Fibroblast of skin of right quadriceps (primary cell): ENCODE measurements at regions not wholly inside any gene's neighbourhood (a gene's known extent, or its start where the extent isn't known, plus 50 kb on each side); places are given as distances from the start of the nearest gene placed in this dataset.
"Not testable (repeated sequence)": the region's sequence is repeated elsewhere in the genome, so short reads cannot be mapped to it uniquely, and the experiment has no call there.

Experiments used
- DNase-seq: peaks from one replicate; pipeline ENCODE4 v3.0.0-alpha.2; 2013

DNA sequence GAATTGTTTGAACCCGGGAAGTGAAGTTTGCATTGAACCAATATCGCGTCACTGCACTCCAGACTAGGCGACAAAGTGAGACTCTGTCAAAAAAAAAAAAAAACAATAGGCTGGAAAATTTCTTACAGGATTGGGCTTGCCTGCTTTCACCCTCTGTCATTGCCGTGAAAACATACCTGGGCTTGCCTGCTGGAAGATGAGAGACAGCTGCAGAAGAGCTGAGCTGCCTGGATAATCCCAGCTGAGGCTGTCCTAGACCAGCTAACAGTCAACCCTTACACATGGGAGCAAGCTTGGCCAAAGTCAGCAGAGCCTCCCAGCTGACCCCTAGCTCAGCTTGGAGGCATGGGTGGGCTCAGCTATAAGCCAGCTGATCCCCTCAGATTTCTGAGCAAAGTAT lies 306.2 kb downstream of the CCSER2 start:
- DNase-seq, result no peak

DNA sequence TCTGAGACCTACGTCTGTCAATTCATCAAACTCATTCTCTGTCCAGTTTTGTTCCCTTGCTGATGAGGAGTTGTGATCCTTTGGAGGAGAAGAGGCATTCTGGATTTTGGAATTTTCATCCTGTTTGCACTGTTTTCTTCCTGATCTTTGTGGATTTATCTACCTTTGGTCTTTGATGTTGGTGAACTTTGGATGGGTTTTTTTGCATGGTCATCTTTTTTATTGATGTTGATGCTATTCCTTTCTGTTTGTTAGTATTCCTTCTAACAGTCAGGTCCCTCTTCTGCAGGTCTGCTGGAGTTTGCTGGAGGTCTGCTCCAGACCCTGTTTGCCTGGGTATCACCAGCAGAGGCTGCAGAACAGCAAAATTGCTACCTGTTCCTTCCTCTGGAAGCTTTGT lies 322.2 kb downstream of the CCSER2 start:
- DNase-seq, result not testable (repeated sequence)

DNA sequence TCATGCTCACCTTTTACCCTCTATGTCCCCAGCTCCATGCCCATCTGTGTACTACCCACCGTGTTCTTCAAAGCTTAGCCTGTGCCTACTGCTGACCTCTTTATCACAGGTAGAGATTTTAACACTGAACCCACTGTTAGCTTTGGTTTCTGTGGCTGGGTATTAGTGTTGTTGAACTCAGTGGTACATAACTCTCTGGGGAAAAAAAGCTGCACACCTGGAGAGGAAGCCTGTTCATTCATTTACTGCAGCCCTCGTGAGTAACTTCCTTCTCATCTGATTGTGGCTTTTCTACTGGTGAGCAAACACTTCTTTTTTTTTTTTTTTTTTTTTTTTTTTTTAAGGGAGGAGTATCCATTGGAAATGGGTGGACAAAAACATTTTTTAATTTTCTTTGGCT lies 326.3 kb downstream of the CCSER2 start:
- no peak for DNase-seq

DNA sequence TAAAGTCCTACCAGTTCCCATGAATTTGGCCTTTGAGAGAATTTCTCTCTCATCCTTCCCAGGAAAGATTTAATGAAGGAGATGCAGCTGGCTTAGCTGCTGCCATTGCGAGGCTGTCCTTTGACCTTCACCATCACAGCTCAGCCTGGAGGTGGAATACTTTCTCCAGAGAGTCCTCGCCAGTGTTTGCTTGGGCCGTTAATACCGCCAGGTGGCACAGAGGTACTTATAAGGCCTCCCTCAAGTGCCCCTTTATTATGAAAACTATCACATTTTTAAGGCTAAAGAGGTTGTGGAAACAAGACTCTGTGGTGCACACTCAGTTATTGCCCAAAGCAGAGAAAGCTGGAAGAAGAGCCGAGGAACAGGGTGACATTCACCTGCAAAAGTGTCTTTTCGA lies 330.6 kb downstream of the CCSER2 start:
- DNase-seq, result no peak

DNA sequence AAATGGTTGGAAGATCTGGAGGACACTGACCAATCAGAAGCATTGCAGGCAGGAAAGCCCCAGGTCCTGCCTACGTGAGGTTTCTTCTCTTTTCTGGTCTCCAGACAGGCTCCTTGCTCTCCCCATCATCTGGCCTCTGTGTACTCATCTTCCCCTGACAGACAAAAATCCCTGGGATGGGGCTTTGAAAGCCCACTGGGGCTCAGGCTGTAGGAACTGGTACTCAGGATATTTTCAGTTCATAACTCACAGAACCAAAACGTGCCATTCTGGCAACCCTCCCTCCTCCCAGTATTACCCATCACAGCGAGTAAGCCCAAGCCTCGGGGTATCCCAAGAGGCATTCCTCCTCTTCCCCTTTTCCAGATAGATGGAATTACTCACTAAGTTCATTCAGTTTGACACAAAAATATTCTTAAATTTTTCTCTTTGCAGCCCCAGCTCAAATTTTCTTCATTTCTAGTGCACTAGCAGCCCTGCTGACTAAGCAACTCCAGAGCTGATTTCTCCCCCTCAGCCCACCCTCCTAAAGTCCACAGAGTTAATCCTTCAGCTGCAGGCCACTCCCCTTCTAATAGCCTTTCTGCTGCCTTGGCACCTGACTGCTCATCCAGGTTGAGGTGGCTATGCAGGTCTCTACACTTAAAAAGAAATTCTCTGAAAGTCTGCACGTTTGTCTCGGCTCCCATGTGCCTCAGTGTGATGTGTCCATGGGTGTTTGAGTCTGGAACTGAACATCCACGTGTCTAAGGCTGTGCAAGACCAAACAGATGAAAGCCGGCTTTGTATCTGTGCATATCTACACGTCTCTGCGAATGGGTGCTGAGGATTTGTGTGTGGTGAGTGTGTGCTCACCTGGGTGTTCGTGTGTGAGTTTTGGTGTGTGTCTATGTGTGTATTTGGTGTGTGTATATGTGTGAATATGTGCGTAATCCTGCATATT lies 331.4 kb downstream of the CCSER2 start:
- DNase-seq, result no peak

DNA sequence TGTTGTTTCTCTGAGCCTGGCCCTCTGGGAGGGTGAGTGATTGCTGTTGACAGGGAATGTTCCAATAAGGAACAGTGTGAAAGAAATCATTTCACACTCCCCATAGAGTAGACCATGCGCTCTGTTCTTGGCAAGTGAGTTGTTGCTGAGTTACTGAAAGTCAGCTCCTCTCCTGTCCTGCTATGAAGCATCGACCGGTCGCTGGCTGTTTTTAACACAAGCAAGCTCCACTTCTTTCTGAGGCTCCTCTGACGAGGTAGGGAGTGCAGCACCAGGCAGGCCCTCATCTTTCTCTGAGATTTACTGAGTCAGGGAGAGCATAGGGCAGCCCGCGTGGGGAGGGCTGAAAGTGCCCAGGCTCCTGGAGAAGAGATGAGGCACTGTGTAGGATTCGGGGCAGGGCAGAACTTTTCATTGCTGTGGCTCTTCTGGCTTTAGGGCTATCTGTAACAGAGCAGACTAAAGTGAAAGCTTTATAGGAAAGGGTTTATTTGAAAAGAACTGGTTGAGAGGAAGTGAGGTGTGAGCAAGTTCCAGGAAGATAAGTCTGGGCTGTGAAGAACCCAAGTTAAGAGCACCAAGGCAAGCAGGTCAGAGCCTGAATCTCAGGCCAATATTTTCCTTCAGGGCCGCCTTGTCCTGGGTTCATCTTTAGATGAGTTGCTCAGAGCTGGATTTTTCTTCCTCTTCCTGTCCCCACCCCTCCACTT lies 332.2 kb downstream of the CCSER2 start:
- DNase-seq, result no peak

DNA sequence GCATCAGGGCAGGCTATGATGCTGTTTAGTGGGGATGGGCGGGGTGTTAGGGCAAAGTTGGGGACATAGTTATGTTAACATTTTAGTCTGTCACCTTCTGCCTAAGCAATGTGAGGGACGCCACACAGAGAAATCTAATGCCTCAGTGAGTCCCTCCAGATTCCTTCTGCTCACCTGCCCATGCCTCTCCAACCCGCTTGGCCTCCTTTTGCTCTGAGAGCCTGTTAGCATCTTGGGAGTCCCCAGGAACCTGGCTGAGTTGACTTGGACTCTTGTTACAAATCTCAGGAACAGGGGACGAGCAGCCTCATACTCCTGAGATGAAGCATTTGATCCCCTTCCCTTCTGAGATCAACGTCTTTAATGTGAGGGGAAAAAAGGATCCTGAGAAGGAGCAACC lies 336.8 kb downstream of the CCSER2 start:
- DNase-seq, result no peak

DNA sequence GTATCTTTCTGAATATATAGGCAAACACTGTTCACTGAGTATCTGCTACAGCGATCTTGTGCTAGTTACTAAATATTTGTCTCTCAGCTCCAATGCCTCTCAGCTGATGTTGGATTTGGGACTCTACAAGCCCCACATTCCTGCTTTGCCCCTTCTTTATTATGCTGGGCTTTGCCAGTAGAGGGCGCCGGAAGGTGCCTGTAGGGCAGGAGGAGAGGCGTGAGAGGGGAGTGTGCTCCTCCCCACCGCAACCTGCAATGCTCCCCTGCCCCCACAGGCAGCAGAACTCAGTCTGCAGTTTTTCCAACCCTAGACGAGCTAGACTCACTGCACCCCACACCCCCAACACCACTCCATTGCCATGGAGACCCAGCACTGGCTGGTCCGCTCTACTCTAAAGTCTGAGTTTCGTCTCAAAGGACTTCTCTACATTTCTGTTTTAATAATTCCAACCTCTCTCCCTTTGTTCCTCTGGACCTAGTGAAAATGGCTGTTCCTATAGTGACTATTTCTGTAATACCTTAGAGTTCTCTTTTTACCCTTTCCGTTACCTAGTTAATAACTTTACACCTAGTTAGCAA lies 337.6 kb downstream of the CCSER2 start:
- no peak for DNase-seq

DNA sequence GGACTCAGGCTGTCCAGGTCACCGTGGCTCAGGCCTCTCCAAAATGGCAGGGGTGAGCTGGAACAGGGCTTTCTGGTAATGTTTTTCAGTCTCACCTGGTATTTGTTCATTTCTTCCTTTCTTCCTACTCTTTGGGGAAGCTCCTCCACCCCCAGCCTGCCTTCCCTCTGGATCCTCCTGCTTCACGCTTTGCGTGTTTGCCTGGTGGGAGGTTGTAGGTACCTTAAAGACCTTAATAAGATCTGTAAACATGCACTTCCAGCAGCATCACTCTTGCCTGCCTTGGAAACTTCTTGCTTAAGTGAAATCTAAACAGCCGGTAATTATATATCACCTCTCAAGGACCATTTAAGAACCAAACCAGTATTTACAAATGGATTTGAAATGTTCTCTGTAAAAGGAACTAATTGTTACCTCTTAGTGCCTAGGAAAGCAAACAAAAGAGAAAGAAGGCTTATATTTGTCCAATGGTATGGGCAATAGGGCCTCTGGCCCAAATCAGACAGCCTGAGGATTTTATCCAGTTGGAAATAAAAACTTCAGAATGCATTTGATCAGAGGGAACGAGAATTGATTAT lies 339.9 kb downstream of the CCSER2 start:
- DNase-seq, result no peak

DNA sequence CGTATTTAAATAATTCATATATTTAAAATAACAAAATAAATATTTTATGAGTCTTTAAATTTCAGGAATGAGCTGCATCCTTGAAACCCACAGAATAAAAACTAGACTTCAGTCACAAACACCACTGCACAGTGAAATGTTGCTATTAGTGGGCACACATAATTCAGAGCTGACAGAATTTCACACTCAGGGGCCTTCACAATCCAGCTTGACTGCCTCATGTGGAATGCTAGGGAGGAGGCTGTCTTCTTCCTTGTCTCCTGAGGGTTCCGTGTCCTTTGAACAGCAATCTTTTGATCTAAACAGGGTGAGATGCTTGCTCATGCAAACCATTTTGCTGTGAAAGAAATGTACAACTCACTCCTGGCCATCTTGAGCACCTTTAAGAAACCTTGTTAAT lies 346.7 kb downstream of the CCSER2 start:
- no peak for DNase-seq

DNA sequence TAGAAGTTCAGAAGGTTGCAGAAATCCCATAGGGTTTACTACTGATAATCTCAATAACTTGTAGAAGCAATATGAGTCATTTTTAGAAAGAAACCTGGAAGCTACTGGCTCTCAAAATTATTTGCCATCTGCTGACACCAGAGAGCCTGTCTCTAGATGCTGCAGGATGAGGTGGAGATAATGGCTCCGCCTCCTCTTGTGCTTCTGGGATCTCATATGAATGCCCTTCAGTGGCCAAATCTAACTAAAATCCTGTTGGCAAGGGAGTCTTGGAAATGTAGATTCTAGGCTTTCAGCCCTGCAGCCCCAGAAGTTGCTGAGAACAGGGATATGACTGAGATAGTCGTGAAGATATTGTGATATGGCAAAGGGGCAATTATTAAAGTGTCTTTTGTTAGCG lies 348.1 kb downstream of the CCSER2 start:
- DNase-seq, result no peak

DNA sequence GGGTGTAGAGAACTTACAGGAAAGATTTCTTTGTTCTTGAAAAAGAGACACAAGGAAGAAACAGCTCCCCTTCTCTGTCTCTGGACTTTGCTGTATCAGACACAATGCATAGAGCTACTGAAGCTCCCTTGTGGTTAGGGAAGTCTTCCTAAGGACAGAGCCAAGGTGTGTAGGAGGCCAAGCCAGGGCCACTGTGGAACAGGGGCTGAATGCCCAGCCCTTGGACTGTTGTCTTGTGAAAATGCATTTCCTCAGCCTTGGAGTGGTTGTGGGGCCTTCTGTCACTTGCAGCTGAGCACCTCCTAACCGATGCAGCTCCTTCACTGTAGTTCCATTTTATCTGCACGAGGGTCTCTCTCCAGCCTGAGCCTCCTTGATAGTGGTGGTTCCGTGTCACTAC lies 353.4 kb downstream of the CCSER2 start:
- DNase-seq, result no peak

DNA sequence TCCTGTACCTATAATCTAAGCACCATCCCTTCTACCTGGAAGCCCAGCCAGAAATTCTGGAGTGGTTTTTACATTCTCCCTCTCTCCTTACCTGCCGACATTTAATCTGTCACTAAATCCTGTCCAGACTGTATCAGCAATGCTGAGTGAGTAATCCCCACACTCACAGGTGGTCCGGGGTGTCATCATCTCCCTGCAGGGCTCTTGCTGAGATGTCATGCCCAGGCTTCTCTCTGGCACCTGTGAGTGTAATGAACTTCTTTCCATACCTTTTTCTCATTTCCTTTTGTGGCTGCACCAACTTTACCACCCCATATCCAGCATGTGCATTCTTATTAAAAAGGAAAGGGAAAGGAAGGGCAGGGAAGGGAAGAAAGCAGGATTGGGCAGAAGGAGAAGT lies 355.2 kb downstream of the CCSER2 start:
- DNase-seq, result no peak

DNA sequence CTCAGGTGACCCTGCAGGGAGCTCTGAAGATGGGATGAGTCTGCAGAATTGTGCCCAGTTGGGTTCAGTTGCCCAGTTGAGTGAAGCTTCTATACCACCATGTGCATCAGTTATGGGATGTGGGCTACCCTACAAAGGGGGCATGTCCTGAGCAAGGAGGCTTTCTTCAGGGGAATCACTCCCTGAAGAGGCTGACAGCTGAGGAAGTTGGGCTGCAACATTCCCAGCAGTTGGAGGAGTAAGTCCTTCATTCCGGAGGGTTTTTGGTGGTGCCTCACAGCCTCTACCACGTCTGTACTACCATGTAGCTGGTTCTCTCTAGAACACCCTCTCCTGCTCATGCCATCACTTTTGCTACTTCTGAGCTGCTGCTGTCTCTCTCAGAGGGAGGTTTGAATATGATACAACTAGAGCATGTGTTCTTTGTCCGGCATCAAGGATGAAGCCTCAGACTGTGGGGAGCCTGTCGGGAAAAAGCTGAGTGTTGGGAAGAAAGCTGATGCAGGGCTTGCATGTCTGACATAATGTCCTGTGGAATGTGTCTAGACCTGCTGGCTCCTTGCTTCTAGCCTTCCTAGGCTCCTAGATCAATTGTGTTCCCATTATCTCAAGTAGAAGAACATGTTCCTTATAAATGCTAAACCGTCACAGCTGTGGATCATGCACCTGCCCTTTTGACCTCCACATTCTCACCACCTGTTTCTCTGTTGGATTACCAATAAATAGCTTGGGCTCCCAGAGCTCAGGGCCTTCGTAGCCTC lies 355.8 kb downstream of the CCSER2 start:
- no peak for DNase-seq

DNA sequence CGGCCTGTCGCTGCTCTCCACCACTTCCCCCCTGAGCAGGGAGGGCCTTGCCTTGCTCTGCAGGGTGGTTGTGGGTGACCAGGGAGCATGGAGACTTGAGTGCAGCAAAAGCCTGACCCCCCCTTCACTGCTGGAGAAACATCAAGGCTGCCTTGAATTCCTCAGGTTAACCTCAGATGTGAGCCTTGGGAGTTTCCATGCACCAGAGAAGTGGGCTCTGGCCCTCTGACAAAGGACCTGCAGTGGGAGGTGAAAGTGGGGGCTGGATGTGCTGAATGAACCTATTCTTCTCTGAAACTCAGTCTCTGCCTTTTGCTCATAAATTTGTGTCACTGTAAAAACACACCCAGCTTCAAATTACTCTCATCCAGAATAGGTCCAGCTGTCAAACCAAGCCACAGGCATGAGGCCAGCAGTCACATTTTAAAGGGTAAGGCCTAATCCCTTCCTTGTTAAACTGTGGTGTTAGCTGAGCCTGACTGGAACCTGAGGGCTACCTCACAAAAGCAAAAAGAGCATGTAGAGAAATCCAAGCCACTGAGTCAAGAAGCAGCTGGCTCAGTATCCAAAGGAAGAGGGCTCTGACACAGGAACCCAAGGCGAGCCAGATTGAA lies 356.8 kb downstream of the CCSER2 start:
- DNase-seq, result no peak

DNA sequence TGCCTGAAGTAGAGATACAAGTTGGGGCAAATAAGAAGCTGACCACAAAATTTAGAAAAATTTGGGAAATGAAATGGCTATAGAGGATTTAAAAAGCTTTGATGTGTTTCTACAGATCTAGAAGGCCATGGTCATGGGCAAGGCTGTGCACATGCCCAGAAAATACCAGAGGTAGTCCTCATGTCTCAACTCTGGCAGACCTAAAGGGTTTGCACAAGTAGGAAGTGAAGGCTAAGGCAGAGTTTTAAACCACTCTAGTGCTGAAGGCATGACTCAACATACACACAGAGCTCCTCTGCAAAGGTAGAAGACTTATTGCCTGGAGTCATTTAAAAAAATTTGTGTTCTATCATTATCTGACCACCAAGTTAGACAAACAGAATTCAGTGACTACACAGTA lies 364.6 kb downstream of the CCSER2 start:
- DNase-seq, result no peak

DNA sequence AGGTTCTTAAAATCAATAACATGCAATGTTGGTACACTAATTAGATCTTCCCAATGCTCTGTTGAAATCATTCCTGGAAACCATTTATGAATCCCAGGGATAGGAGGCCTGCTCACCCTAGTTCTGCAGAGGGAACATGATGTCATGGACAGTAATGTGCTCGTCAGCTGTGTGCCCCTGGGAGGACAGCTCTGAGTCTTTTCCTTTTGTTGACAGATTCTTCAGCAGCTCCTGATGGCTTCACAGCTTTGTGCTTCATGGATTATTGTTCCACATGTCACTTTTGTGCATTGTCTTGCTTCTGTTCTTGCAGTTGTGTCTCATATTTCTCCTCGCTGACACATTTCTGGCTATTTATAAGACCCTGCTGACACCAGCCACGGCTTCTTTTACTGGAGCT lies 367.5 kb downstream of the CCSER2 start:
- DNase-seq, result no peak

DNA sequence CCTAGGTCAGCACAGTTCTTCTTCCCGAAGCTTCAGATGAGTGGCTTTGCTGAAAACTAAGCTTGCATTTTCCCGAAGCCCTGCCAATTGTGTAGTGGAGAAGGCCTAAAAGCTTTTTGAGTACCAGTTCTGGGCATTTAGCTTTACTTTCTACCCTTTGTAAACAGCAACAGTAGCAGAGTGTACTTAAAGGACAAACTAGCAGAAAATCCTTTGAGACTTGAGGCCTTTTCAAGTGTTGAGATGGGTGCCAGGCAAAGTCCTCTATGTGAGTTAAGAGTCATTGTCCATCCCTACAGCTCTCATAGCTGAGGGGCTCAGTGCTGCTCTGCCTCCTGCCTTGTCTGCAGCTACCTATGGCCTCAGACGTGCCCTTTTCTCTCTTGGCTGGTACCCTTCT lies 368.2 kb downstream of the CCSER2 start:
- no peak for DNase-seq

DNA sequence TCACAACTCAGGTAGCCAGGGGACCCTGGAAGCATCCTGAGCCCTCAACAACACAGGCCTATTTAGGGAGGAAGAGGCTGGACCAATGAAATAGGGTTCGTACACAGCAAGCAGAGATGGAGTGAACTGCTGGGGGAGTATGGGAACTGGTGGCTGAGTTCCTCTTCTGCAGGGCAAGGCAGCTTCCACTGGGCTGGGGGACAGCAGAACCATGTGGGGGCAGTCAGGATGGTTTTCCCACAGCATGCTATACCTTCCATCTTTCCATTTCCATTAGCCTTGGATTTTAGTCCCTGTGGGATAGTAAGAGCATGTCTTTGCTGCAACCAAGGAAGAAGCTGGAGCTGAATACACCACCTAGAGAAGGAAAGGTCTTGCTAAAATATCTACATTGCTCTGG lies 370.6 kb downstream of the CCSER2 start:
- DNase-seq, result no peak

DNA sequence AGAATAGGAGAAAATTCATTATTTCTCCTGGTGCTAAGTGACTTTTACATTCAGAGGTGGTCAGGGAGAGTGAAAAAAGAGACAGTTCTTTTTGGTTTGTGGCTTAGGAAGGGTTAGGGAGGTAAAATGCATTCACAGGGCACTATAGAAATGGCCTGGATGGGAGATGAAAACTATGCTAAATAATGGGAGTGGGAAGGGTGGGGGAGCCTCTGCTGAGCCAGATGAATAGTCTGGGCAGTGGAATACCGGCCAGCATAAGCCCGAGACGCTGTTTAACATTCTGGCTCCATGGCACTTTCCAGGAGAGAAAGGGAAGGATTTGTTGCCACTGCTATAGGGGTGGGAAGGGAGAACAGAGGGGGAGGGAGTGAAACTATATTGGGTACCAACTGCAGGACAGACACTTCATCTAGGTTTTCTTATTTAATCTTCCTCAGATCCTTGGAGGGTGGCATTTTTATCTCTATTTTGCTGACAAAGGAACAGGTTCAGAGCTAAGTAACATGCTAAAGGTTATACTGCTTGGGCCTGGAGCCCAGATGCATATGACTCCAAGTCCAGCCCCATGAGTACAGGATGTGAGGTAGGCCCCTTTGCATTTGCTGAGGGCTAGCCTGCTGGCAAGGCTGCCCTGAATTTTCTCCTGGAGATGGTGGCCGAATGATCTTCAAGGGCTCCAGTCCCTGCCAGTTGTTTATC lies 372.4 kb downstream of the CCSER2 start:
- no peak for DNase-seq

DNA sequence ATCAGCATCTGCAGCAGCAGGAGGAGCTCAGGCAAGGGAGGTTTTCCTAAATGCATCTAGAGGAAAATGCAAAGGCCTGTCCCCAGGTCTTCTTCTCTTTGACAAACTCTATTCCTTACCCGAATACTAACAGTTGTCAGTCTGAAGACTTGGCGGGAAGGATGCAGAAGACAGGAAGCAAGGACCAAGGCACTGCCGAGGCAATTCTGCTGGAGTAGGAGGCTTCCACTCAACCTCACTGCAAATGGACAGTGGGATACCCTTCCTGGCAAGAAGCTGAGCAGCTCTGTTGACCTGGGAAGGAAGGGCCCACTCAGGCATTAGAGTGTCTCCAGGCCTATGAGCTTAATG lies 373.0 kb downstream of the CCSER2 start:
- no peak for DNase-seq

DNA sequence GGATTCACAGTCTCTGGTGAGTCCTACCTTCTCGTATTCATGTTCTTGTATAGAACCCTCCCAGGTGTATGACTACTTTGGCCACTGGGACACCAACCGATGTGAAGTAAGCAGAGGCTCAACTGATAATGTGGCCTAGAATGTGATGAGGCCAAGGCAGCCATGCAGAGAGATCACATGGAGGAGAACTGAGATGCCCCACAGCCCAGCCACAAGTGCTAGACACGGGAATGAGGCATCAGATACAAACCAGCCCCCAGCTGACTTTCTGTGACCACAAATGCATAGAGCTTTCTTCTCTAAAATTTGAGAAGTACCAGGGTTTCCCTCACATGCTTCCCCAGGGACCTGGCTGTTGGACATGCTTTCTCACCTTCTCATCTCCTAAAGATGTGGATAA lies 375.7 kb downstream of the CCSER2 start:
- no peak for DNase-seq
